IPS-18c (cell line): ENCODE measurements at regions not wholly inside any gene's neighbourhood (a gene's known extent, or its start where the extent isn't known, plus 50 kb on each side); places are given as distances from the start of the nearest gene placed in this dataset.

Experiments used
- H3K4me3 ChIP-seq: 2 replicates; pipeline ENCODE4 v1.7.0; 2013; ENCODE audit warnings: low read depth, mild to moderate bottlenecking, low read length, moderate library complexity; ENCODE audit not compliant: insufficient read depth
- H3K9me3 ChIP-seq: one replicate; pipeline ENCODE4 v1.6.1; 2013; ENCODE audit warnings: mild to moderate bottlenecking, low read length, moderate library complexity; ENCODE audit not compliant: control insufficient read depth, insufficient read depth

- no peak overlapping the region for H3K4me3 ChIP-seq
Observed at GRCh38 chr17:74027444-74027843, 176.0 kb upstream of the RPL38 start.

DNA sequence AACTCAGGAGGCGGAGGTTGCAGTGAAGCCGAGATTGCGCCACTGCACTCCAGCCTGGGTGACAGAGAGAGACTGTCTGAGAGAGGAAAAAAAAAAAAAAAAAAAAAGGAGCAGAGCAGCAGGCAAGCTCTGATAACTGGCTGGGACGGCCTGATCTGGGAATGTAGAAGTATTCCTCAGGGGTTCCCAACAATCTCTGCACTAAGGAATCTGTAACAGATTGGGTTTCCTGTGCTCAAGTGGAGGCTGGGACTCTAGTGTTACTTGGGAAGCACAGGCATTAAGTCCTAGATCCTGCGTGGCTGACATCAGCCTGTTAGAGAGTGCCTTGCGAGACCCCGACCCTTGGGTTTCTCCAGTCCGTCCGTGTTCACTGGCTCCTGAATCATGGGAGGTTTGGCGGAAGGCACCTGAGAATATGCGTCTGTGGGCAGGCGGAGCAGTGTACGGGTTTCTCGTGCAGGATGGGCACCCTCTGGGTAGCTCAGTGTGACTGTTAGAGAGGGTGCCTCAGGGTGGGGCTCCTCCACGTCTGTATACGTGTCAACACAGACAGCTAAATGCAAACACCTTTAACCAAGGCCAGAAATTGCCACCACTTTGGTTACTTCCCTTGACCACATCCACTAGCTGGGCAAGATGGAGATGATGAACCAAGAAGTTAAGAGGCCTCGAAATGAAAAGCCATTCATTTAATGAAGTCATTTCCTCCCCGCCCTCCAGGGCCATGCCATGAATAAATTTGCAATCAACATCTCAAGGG lies 174.9 kb upstream of the RPL38 start:
- Histone ChIP-seq H3K9me3 (no peaks in the 10 kb centered on the region), H3K4me3 (no peak overlapping the region)

More at GRCh38 chr17:74027444-74027843, 176.0 kb upstream of the RPL38 start:
- H3K9me3 ChIP-seq = no peaks in the 10 kb centered on the region

DNA sequence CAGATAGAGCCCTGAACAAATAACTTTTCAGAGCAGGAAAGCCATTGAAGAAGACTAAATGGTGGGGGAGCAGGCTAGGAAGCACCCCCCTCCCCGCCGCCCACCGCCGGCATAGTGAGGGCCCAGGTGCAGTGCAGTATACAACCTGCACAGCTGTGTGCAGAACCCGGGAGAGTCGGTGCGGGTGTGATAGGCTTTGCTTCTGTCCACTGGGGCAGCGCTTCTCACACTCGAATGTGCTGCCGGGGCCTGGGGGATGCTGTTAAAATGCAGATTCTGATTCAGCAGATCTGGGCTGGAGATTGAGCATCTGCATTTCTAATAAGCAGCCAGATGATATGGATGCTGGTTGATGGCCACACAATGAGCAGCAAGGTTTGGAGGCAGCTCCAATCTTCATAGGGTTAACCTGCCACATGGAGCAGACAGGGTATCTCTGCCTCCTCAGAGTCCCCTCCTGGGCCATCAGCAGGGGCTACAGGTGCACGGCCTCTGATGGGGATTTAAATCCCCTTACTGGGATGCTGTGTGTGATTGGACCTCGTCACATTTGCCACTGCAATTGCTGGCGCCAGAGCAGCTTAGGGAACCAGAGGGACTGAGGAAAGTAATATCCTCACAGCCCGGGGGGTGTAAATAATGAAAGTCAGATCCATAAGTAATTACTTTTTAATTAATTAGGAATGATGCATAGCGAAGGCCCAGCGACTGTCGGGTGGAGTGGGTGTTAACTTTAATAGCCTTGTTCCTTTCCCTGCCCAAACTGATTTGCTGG lies 172.0 kb upstream of the RPL38 start:
- H3K9me3 ChIP-seq = no peaks in the 10 kb centered on the region
- no peak overlapping the region for H3K4me3 ChIP-seq

GRCh38 chr17:74032222-74032621 lies 171.3 kb upstream of the RPL38 start:
- no peak overlapping the region for H3K4me3 ChIP-seq
- no peaks in the 10 kb centered on the region for H3K9me3 ChIP-seq

DNA sequence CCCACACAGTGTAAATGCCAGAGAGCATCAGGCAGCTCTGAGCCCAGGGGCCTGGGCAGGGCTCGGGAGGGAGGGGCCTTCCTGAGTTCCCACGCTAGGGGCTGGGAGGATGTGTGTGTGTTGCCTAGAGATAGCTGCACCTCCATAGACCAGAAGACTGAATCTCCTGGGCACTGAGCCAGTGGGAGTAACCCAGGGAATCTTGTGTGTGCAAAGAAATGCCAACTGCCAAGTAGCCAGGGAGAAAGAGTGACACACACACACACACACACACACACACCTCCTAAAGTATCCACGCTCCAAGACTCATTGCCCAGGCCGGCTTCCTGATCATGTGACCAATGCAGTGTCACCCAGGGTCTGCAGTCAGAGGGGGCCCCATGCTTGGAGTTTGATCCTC lies 166.2 kb upstream of the RPL38 start:
- Histone ChIP-seq H3K9me3 (no peaks in the 10 kb centered on the region), H3K4me3 (no peak overlapping the region)

- Histone ChIP-seq H3K4me3 (no peak overlapping the region), H3K9me3 (no peaks in the 10 kb centered on the region)
Observed at GRCh38 chr17:74040291-74040690, 163.2 kb upstream of the RPL38 start.

GRCh38 chr17:74040729-74041128 lies 162.7 kb upstream of the RPL38 start:
- Histone ChIP-seq H3K9me3 (no peaks in the 10 kb centered on the region), H3K4me3 (no peak overlapping the region)

DNA sequence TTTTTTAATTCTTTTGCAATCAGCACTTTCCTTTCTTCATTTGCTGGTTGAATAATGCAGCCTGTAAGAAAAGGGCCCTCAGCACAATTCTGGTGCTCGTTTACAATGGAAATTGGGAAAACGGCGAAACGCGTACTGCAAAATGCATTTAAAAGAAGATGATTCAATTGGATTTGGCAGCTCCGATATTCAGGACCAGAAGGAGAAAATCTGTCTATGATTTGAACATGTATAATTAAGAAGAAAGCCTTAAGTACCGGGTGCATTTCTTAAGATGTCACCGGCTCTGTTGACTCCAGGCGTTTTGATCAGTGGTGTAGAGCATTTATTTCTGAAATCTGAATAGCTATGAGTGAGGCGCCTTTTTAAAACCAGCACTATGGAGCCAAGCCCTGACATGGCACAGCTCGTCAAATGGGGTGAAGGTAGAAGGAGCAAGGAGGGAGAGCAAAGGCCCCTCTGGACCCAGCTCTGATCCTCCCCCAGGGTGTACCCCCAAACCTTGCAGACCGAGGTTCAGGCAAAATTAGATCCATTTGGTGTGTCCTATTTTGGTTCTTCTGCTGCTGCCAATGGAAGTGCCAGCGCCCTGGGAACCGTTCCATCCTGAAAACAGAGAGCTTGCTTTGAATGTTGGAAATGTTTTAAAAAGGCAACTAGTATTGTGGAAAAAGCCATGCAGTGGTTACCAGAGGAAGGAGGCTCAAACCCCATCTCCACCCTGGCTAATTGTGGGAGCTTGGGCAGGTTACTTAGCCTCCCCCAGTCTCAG lies 161.4 kb upstream of the RPL38 start:
- Histone ChIP-seq H3K4me3 (no peak overlapping the region), H3K9me3 (no peaks in the 10 kb centered on the region)

DNA sequence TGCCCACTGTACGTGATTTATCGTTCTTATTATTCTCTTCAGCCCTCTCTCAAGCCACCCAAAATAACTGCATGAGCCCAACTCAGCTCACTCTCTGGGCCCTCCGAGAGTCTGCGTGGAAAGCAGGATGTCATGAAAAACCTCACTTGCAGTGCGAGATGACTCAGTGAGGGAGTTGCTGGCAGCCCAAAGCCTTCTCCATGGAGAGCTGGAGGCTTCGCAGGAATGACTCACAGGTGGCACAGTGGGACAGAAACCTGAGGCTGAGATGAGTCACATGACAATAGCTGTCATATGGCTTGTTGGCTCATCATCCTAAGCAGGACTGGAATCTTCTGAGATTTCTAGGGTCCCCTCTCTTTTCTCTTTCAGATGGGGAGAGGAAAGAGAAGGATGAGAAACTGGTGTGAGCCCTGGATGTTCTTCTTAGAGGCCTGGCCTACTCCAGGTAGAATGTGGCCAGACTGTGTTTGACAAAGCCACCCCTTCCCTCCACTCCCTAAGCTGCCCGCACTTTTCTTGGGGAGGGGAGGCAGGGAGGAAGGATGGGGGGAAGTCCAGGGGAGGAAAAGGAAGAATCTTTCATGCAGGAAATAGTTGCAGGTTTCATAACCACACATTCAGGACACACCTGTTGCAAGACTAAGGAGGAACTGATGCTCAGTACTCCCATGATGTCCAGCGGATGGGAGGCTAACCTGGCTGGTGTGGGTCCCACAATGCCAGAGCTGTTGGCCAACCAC lies 160.6 kb upstream of the RPL38 start:
- Histone ChIP-seq H3K4me3 (no peak overlapping the region), H3K9me3 (no peaks in the 10 kb centered on the region)

GRCh38 chr17:74043976-74044375 lies 159.5 kb upstream of the RPL38 start:
- no peaks in the 10 kb centered on the region for H3K9me3 ChIP-seq

GRCh38 chr17:74045608-74046280 lies 157.7 kb upstream of the RPL38 start:
- no peaks in the 10 kb centered on the region for H3K9me3 ChIP-seq
- H3K4me3 ChIP-seq = no peak overlapping the region

More at GRCh38 chr17:74043976-74044375, 159.5 kb upstream of the RPL38 start:
- H3K4me3 ChIP-seq = no peak overlapping the region

DNA sequence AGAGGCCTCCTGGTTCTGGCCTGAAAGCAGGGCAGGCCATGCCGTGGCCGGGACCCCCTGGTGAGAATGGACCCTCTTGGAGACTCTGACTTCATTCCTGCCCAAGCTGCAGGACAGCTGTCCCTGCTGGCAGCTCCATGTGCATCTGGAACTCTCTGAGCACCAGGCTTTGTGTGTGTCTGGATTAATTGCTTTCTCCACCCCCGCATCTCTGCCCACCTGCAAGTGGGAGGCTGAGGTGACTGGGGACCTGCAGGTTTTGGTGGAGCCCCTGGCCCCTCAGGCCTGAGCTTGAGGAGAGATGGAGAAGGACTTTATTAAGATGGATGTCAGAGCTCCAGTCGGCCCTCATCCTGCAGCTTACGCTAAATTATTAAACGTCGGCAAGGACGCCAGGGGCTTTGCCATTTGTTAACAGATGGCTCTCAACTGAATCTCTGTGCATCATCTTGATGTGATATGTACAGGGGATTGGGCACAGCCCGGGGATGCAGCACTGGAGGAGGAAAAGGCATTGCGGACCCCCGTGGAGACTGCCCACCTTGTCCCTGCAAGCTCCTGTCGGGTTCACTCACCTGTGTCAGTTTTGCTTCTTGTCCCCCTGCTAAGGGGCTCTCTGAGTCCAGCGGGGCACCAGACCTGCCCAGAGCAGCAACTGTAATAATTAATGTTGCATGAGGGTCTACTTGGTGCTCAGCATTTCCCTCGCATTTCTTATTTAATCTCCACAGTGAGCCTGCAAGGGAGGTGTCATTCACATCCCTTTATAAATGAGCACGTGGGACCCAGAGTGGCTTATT lies 154.1 kb upstream of the RPL38 start:
- H3K9me3 ChIP-seq = no peaks in the 10 kb centered on the region
- H3K4me3 ChIP-seq = no peak overlapping the region

- no peak overlapping the region for H3K4me3 ChIP-seq
- H3K9me3 ChIP-seq = no peaks in the 10 kb centered on the region
Observed at GRCh38 chr17:74049967-74050458, 153.5 kb upstream of the RPL38 start.

DNA sequence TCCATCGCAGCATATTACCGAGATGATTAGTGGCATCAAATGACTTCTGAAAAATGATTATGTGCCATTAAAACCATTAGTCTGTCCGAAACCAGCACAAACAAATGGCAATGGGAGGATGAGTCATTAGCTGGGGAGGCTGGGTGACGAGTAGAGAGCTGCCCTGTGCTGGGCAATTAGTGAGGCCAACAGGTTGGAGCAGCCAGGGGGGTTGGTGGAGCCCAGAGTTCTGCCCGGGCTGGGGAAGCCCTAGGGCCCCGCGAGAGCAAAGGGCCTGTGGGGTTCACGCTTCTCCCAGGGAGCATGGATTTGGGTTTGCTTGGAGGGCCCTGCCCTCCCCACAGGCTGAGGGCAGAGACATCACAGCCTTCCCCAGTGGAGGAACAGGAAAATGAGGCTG lies 152.1 kb upstream of the RPL38 start:
- H3K9me3 ChIP-seq = no peaks in the 10 kb centered on the region
- H3K4me3 ChIP-seq = no peak overlapping the region

DNA sequence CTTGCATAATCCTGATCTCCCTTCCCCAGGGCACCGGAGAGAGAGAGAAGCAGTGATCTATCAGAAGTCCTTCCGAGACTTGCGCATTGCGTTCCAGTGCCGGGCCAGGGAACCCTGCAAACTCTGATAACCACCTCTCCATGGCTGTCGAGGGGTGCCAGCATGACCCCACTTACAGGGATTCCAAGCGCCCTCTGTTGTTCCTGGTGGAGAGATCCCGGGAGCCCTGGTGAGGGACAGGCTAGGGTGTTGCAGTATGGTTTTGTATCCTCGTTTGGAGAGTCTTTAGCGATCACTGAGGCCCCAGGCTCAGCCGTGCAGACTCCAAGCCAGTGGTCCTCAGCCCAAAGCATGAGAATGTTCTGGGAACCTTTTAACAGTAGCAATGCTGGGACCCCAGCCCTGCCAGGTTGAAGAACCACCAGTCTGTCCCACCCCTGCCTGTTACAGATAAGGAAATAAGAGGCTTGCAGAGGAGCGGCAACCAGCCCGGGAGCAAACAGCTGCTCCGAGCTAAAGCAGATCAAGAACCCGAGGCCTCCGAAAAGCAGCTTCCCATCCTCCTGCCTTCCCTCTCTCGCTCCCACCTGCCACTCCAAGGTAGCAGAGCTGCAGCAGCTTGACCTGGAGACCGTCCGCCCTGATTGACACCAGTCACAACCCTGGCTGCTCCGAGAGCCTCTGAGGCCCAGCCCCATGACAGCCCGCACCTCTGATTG lies 150.3 kb upstream of the RPL38 start:
- Histone ChIP-seq H3K4me3 (no peak overlapping the region), H3K9me3 (no peaks in the 10 kb centered on the region)
